Spleen (tissue), 7 donors: ENCODE measurements at regions not wholly inside any gene's neighbourhood (a gene's known extent, or its start where the extent isn't known, plus 50 kb on each side); places are given as distances from the start of the nearest gene placed in this dataset.

Experiments used
- CTCF ChIP-seq, 11 experiments: fragments of 200-600 bp in 7 of 11; fragments of 450-650 bp in 4 of 11; sonication (generic) in 4 of 11; IDR thresholded peaks in 8 of 11; conservative IDR thresholded peaks in 3 of 11; 1 replicate in 7 of 11; 2 replicates in 4 of 11; pipeline versions ENCODE4 v1.4.0 to v1.8.0; 2016 to 2021; ENCODE audit warnings: antibody characterized with exemption in 11 of 11, inconsistent platforms in 4 of 11, mild to moderate bottlenecking in 1 of 11
- POLR2AphosphoS5 ChIP-seq, 3 donors: sonication (generic); formaldehyde crosslinking; IDR thresholded peaks; one replicate each; pipeline ENCODE4 v1.5.1; 2017; ENCODE audit warnings: antibody characterized with exemption in 3 of 3
- donor health status: DM: no; HTN: no; CAD: no; lungs with moderate emphysema.
- donor health status: DM: no; HTN: no; CAD: no.
- donor health status: DM: no; HTN: no; CAD: no.

- TF ChIP-seq CTCF (IDR thresholded peaks at IDR 0.05 in 8 of 11, conservative IDR thresholded peaks at IDR 0.05 in 3 of 11): no peak
- TF ChIP-seq POLR2AphosphoS5 (IDR thresholded peaks at IDR 0.05): no peak
Measured at GRCh38 chr14:30218907-30219306, 291.3 kb upstream of the PRKD1 start.
